Thoracic aorta (tissue), 2 donors: ENCODE measurements at regions not wholly inside any gene's neighbourhood (a gene's known extent, or its start where the extent isn't known, plus 50 kb on each side); places are given as distances from the start of the nearest gene placed in this dataset.

Source experiments
- ATAC-seq: fragments of 150-250 bp; one replicate; pipeline ENCODE4 v1.8.0; 2017; ENCODE audit warnings: low read depth; ENCODE audit not compliant: insufficient number of reproducible peaks, low FRiP score
- DNase-seq: peaks from one replicate; pipeline ENCODE4 v3.0.0-alpha.2; 2020; ENCODE audit warnings: low spot score
- H3K27ac ChIP-seq, 2 donors: fragments of 200-600 bp; sonication (generic); 1 replicate in 1 of 2; 2 replicates in 1 of 2; pipeline ENCODE4 v1.5.1; 2016; ENCODE audit warnings: mild to moderate bottlenecking in 2 of 2, moderate library complexity in 2 of 2
- H3K27me3 ChIP-seq: fragments of 200-600 bp; sonication (generic); replicated peaks from 2 replicates; pipeline ENCODE4 v1.6.0; 2016; ENCODE audit warnings: mild to moderate bottlenecking; ENCODE audit not compliant: insufficient read depth
- H3K36me3 ChIP-seq: fragments of 200-600 bp; sonication (generic); one replicate; pipeline ENCODE4 v1.5.1; 2016
- H3K4me1 ChIP-seq, 2 donors: fragments of 200-600 bp; sonication (generic); 1 replicate in 1 of 2; 2 replicates in 1 of 2; pipeline versions ENCODE4 v1.5.1 to v1.6.0; 2016; ENCODE audit warnings: low read depth in 2 of 2, mild to moderate bottlenecking in 1 of 2; ENCODE audit not compliant: control insufficient read depth in 1 of 2
- H3K4me3 ChIP-seq: fragments of 200-600 bp; sonication (generic); 2 replicates; pipeline ENCODE4 v1.5.1; 2016; ENCODE audit warnings: mild to moderate bottlenecking
- H3K9me3 ChIP-seq: fragments of 200-600 bp; sonication (generic); 2 replicates; pipeline ENCODE4 v1.5.1; 2016
- TF ChIP-seq, protein P1 (sequence below): fragments of 200-600 bp; sonication (generic); IDR thresholded peaks from one replicate; pipeline ENCODE4 v1.5.1; 2019; ENCODE audit warnings: antibody characterized with exemption

DNA sequence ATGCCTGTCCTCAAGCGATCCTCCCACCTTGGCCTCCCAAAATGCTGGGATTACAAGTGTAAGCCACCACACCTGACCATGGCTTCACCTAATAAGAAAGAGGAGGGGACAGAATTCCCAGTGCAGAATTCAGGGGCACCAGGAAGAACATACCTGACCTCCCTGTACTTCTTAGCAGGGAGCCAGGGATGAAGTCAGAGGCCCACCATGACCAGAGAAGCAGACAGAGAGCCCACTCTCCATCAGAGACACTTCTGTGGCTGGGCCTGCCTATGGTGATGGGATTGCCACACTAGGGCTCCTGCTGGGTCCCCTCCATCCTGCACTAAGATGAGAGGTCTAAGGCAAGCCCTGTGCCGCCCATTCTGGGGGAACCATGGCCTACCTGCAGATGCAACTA, 157.4 kb upstream of the LYZL2 start:
- Histone ChIP-seq H3K9me3 (no peaks in the 10 kb centered on the region), H3K36me3 (no peaks in the 10 kb centered on the region), H3K27me3 (no peaks in the 10 kb centered on the region), H3K4me3 (no peak overlapping the region), H3K4me1 (peaks cover 6 to 28% of the 10 kb centered on the region in 2 donors), H3K27ac (no peak overlapping the region)
- DNase-seq (no peak), ATAC-seq (no peak)
- TF ChIP-seq, protein P1, sequence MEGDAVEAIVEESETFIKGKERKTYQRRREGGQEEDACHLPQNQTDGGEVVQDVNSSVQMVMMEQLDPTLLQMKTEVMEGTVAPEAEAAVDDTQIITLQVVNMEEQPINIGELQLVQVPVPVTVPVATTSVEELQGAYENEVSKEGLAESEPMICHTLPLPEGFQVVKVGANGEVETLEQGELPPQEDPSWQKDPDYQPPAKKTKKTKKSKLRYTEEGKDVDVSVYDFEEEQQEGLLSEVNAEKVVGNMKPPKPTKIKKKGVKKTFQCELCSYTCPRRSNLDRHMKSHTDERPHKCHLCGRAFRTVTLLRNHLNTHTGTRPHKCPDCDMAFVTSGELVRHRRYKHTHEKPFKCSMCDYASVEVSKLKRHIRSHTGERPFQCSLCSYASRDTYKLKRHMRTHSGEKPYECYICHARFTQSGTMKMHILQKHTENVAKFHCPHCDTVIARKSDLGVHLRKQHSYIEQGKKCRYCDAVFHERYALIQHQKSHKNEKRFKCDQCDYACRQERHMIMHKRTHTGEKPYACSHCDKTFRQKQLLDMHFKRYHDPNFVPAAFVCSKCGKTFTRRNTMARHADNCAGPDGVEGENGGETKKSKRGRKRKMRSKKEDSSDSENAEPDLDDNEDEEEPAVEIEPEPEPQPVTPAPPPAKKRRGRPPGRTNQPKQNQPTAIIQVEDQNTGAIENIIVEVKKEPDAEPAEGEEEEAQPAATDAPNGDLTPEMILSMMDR, result no peak

DNA sequence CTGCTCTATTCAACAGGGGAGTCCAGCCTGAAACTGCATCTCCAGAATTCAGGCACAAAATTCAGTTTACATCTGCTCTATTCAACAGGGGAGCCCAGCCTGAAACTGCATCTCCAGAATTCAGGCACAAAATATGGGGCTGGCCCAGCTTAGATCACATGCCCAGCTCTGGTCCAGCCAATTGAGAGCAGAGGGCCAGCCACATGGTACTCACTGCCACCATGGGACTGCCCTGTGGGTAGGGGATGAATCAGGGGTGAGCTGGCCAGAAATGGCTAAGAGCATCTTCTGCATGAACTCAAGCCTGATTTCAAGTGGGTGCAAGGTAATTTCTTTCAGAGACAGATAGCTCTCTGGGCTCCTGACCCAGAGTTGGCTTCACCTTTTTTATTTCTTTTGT, 156.6 kb upstream of the LYZL2 start:
- ATAC-seq, result no peak
- Histone ChIP-seq H3K4me1 (peaks cover 6 to 28% of the 10 kb centered on the region in 2 donors), H3K4me3 (no peak overlapping the region), H3K36me3 (no peaks in the 10 kb centered on the region), H3K9me3 (no peaks in the 10 kb centered on the region), H3K27ac (peak overlapping the region; percentile 97 to 99), H3K27me3 (no peaks in the 10 kb centered on the region)
- no peak for DNase-seq
- TF ChIP-seq, protein P1, result no peak

DNA sequence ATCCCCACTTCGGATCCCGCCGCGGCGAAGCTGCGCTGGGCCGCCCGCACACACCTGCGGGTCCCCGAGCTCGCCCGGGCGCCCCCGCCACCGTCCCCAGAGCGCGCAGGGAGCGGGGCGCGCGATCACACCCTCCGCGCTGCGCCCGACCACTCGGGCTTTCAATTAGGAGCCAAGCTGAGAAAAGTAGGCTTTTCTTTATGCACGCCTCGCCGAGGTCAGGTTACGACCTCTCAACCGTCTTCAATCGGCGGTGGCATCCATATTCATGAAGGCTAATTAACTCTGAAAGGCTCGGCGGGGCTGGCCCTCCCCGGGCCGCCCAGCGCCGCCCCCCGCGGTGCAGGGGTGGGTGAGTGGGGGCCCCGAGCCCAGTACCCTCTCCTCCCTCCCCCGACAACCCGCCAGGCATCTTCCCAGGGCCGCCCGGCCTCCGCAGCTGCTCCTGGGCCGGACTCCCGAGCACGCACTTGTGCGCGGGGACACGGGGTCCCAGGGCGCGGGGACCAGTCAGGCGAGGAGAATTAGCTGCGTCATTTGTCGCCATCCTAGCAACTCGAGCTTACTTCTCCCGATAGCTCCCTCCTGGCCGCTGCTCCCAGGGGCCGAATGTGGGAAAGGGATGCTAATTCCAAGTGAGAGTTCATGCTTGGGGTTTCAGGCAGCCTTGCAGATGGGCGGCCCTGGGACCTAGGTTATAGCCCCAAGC, 155.5 kb upstream of the LYZL2 start:
- TF ChIP-seq, protein P1, result peak; percentile 19
- DNase-seq, result peak; percentile 49
- Histone ChIP-seq H3K9me3 (no peaks in the 10 kb centered on the region), H3K27me3 (no peaks in the 10 kb centered on the region), H3K4me1 (peaks cover 6 to 28% of the 10 kb centered on the region in 2 donors), H3K36me3 (no peaks in the 10 kb centered on the region), H3K27ac (peak overlapping the region; percentile 97 to 99), H3K4me3 (peak overlapping the region; percentile 92)
- peak; percentile 69 for ATAC-seq

DNA sequence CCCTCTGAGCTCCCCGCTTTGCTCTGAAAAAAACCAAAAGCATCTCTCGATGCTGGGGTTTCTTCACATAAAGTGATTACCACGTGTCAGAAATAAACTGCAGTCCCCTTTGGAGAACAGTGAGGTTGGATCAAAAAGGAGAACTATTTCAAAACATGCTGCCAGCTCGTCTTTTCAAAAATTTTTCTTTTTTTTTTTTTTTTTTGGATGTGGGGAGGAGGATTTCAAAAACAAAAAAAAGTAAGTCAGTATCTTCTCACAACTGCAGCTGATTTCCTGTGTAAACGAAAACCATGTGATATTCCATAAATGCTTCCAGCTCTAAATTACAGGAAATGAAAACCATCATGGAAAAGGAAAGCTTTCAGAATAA, 155.0 kb upstream of the LYZL2 start:
- no peaks in the 10 kb centered on the region for H3K9me3 ChIP-seq
- DNase-seq, result no peak
- H3K4me3 ChIP-seq, result peak overlapping the region; percentile 92
- H3K36me3 ChIP-seq, result no peaks in the 10 kb centered on the region
- TF ChIP-seq, protein P1, result no peak
- ATAC-seq, result no peak
- H3K27ac ChIP-seq, result peak overlapping the region; percentile 97 to 99
- H3K27me3 ChIP-seq, result no peaks in the 10 kb centered on the region
- peaks cover 6 to 28% of the 10 kb centered on the region in 2 donors for H3K4me1 ChIP-seq

DNA sequence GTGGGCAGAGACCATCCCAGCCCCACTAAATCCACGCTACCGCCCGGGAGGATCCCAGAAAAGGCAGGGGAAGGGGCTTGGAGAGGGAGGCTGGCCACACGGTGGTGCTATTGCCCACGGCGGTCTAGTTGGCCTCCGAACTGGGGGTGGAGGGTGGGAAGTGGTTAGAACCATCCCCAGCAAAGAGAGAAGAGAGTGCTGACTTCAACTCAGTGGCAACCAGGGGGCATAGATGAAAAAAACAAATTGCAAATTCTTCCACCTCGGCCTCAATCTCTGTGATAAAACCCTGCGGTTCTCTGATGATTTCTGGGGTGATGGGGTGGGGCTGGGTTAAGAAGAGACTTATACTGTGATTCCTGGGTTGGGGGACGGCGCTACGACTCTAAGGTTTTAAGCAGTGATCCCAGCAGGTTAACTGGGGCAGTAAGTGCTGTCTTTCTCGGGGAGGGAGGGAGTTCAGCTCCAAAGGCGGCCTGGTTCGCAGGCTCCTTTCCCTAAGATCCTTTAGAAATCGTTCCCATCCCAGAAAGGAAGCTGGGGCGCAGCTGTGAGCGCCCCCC, 154.5 kb upstream of the LYZL2 start:
- Histone ChIP-seq H3K36me3 (no peaks in the 10 kb centered on the region), H3K4me1 (peaks cover 6 to 28% of the 10 kb centered on the region in 2 donors), H3K27me3 (no peaks in the 10 kb centered on the region), H3K9me3 (no peaks in the 10 kb centered on the region), H3K4me3 (peak overlapping the region; percentile 92), H3K27ac (peak overlapping the region; percentile 97 to 99)
- TF ChIP-seq, protein P1, result peak; percentile 86
- peak; percentile 64 for DNase-seq
- ATAC-seq, result peak; percentile 85
